ENCODE measurements at regions not wholly inside any gene's neighbourhood (a gene's known extent, or its start where the extent isn't known, plus 50 kb on each side); places are given as distances from the start of the nearest gene placed in this dataset.

- intact Hi-C loops (cut with DNase I) = no loop called here
- Histone ChIP-seq H3K27ac (no peak overlapping the region), H3K36me3 (no peaks in the 10 kb centered on the region), H3K4me3 (no peak overlapping the region), H3K4me1 (no peaks in the 10 kb centered on the region), H3K27me3 (no peaks in the 10 kb centered on the region), H3K9me3 (no peaks in the 10 kb centered on the region)
- DNase-seq (no peak), ATAC-seq (no peak), FAIRE-seq (no peak)
- TF ChIP-seq, protein P1, sequence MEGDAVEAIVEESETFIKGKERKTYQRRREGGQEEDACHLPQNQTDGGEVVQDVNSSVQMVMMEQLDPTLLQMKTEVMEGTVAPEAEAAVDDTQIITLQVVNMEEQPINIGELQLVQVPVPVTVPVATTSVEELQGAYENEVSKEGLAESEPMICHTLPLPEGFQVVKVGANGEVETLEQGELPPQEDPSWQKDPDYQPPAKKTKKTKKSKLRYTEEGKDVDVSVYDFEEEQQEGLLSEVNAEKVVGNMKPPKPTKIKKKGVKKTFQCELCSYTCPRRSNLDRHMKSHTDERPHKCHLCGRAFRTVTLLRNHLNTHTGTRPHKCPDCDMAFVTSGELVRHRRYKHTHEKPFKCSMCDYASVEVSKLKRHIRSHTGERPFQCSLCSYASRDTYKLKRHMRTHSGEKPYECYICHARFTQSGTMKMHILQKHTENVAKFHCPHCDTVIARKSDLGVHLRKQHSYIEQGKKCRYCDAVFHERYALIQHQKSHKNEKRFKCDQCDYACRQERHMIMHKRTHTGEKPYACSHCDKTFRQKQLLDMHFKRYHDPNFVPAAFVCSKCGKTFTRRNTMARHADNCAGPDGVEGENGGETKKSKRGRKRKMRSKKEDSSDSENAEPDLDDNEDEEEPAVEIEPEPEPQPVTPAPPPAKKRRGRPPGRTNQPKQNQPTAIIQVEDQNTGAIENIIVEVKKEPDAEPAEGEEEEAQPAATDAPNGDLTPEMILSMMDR (IDR thresholded peaks at IDR 0.05) = no peak
- WGBS, 2 donors = 91% methylated on average over 5 of the region's 5 CpGs
These were observed 335.4 kb upstream of the NRP1 start for GRCh38 chr10:33669904-33670303.

DNA sequence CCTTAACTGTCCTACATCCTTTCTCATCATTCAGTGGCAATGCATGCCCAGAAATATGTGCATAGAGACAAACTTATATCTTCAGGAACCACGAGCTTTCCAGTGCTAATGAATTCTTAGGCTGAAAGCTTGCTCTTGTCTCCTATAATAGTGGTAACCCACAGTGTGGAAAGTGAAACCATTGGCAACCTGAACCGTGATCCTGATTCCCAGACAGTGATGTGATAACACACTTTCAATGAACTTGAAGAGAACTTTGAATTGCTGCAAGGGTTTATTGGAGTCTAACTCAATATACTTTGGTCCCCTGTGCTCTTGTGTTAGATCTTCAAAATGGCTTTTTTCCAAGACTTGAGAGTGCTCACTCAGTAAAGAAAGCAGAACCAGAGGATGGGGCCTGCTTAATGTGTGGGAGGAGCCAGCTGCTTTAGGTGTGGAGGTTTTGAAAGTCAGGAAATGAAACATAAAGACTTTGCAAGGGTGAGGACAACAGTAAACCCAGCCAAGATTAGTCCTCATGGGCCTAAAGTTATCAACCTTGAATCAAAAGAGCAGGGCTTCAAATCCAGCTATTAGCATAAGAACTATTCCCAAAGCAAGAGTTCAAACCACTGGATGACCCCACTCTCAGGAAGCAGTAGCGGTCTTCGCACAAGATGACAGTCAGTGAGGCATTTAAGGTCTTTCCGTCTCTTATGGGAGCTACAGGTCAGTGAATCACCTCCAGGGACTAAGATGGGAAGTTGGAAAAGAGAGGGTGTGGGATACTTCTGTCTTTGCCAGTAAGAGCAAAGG, 332.4 kb upstream of the NRP1 start:
- no peaks in the 10 kb centered on the region for H3K36me3 ChIP-seq
- ATAC-seq = no peak
- 82 to 86% methylated on average over 5 of the region's 5 CpGs for WGBS, 2 donors

DNA sequence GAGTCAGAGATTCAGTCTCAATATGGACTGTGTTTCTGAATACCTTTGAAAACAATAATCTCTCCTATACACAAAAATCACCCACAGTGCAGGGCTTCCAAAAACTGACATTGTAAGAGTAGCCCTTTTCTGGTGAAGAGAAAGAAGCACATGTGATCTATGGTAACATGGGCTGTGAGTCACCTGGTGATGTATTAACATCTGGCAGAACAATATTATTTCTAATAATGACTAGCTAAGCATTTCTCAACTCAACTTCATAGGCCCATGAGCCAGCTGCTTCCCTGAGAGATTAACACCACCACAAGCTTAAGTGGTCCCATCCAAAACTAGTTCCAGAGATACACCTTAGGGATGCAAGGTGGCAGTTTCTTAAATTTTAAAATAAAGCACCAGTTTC, 331.0 kb upstream of the NRP1 start:
- H3K27me3 ChIP-seq = no peaks in the 10 kb centered on the region
- H3K9me3 ChIP-seq = no peaks in the 10 kb centered on the region
- FAIRE-seq = no peak
- no peak for ATAC-seq
- intact Hi-C loops (cut with DNase I) = no loop called here
- no peak overlapping the region for H3K27ac ChIP-seq
- no peaks in the 10 kb centered on the region for H3K36me3 ChIP-seq
- H3K4me1 ChIP-seq = no peaks in the 10 kb centered on the region
- no peak overlapping the region for H3K4me3 ChIP-seq
- no peak for DNase-seq
- TF ChIP-seq, protein P1 (IDR thresholded peaks at IDR 0.05) = no peak

More for the DNA sequence above, 332.4 kb upstream of the NRP1 start:
- intact Hi-C loops (cut with DNase I) = no loop called here
- Histone ChIP-seq H3K9me3 (no peaks in the 10 kb centered on the region), H3K27ac (no peak overlapping the region), H3K4me1 (no peaks in the 10 kb centered on the region), H3K27me3 (no peaks in the 10 kb centered on the region), H3K4me3 (no peak overlapping the region)
- FAIRE-seq (no peak), DNase-seq (no peak)
- TF ChIP-seq, protein P1 (IDR thresholded peaks at IDR 0.05) = no peak

- Histone ChIP-seq H3K4me1 (no peaks in the 10 kb centered on the region), H3K27ac (no peak overlapping the region), H3K36me3 (no peaks in the 10 kb centered on the region), H3K27me3 (no peaks in the 10 kb centered on the region), H3K9me3 (no peaks in the 10 kb centered on the region), H3K4me3 (no peak overlapping the region)
- intact Hi-C loops (cut with DNase I) = no loop called here
- WGBS, 2 donors = 89 to 95% methylated on average over 3 of the region's 3 CpGs
- DNase-seq = no peak
- no peak for FAIRE-seq
- TF ChIP-seq, protein P1 (IDR thresholded peaks at IDR 0.05) = no peak
- ATAC-seq = no peak
These were observed 329.6 kb upstream of the NRP1 start for GRCh38 chr10:33664070-33664469.

DNA sequence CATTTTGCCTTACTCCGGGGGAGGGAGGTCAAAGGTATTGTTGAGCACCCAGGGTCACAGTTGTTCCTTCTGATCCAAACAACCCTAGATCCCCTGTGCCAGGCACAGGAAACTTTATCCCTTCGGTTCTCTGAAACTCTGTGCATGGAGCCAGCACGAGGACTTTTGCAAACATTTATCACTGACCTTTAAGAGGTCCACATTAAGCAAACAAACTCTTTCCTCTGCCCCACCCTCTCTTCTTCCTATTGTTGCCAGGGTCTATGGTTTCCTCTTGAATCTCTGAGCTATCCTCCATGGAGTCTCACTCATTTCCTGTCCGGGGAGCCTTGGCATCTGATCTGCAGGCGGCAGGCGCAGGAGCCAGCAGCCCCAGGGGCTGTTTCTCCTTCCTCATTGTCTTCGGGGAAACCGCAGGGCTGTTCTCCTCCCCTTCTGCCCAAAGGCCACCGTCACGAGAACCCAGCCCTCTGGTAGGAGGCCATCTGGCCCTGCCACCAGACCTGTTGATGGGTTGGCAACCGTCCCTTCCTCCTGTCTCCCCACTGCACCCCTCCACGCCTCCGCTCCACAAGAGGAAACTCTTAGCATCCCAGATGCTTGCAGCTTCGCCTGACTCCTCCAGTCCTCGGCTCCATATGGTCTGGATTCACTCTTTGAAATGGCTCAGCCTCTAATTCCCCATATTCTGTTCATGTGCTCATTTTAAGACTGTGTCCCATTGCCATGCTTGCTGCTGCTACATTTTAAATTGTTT, 327.3 kb upstream of the NRP1 start:
- Histone ChIP-seq H3K27me3 (no peaks in the 10 kb centered on the region), H3K36me3 (no peaks in the 10 kb centered on the region), H3K9me3 (no peaks in the 10 kb centered on the region), H3K4me3 (no peak overlapping the region), H3K4me1 (no peaks in the 10 kb centered on the region), H3K27ac (no peak overlapping the region)
- 62% methylated on average over 15 of the region's 15 CpGs for WGBS, 2 donors
- ATAC-seq (peak in 3 of 4 donors; percentile 60 to 84 (median 83)), FAIRE-seq (no peak), DNase-seq (peak; percentile 6 to 58 (median 32))
- intact Hi-C loops (cut with DNase I) = no loop called here
- TF ChIP-seq, protein P1 (IDR thresholded peaks at IDR 0.05) = no peak
